ENCODE measurements at regions not wholly inside any gene's neighbourhood (a gene's known extent, or its start where the extent isn't known, plus 50 kb on each side); places are given as distances from the start of the nearest gene placed in this dataset.

GRCh38 chr5:120778491-120779484 lies 314.7 kb downstream of the PRR16 start:
- Histone ChIP-seq H3K4me1 (ENCODE audit: control insufficient read depth, insufficient read depth, low read length) (no peaks in the 10 kb centered on the region), H3K27ac (ENCODE audit: insufficient read depth, low read depth, low read length, poor library complexity, severe bottlenecking) (no peak overlapping the region), H3K36me3 (ENCODE audit: control insufficient read depth, insufficient read depth, low read length) (no peaks in the 10 kb centered on the region), H3K9me3 (ENCODE audit: control insufficient read depth, low read length) (no peaks in the 10 kb centered on the region), H3K4me3 (ENCODE audit: insufficient read depth, low read depth, low read length) (no peak overlapping the region), H3K27me3 (ENCODE audit: control insufficient read depth, insufficient read depth, low read length, poor library complexity, severe bottlenecking) (no peaks in the 10 kb centered on the region)
- 88% methylated on average over 7 of the region's 7 CpGs for WGBS, 2 experiments

GRCh38 chr5:120779674-120780073 lies 315.6 kb downstream of the PRR16 start:
- Histone ChIP-seq H3K9me3 (ENCODE audit: control insufficient read depth, low read length) (no peaks in the 10 kb centered on the region), H3K4me3 (ENCODE audit: insufficient read depth, low read depth, low read length) (no peak overlapping the region), H3K27me3 (ENCODE audit: control insufficient read depth, insufficient read depth, low read length, poor library complexity, severe bottlenecking) (no peaks in the 10 kb centered on the region), H3K36me3 (ENCODE audit: control insufficient read depth, insufficient read depth, low read length) (no peaks in the 10 kb centered on the region), H3K27ac (ENCODE audit: insufficient read depth, low read depth, low read length, poor library complexity, severe bottlenecking) (no peak overlapping the region), H3K4me1 (ENCODE audit: control insufficient read depth, insufficient read depth, low read length) (no peaks in the 10 kb centered on the region)
- 86 to 89% methylated on average over 2 of the region's 2 CpGs for WGBS, 2 experiments

GRCh38 chr5:120788481-120788880 lies 324.4 kb downstream of the PRR16 start:
- H3K9me3 ChIP-seq (ENCODE audit: control insufficient read depth, low read length) = no peaks in the 10 kb centered on the region
- H3K36me3 ChIP-seq (ENCODE audit: control insufficient read depth, insufficient read depth, low read length) = no peaks in the 10 kb centered on the region
- no peak overlapping the region for H3K27ac ChIP-seq (ENCODE audit: insufficient read depth, low read depth, low read length, poor library complexity, severe bottlenecking)
- H3K4me1 ChIP-seq (ENCODE audit: control insufficient read depth, insufficient read depth, low read length) = no peaks in the 10 kb centered on the region
- H3K27me3 ChIP-seq (ENCODE audit: control insufficient read depth, insufficient read depth, low read length, poor library complexity, severe bottlenecking) = no peaks in the 10 kb centered on the region
- H3K4me3 ChIP-seq (ENCODE audit: insufficient read depth, low read depth, low read length) = no peak overlapping the region
- WGBS, 2 experiments = 100% methylated on average over 1 of the region's 1 CpG; no CpG with 5 or more reads in 1 of the 2 experiments

GRCh38 chr5:120789918-120790317 lies 325.8 kb downstream of the PRR16 start:
- Histone ChIP-seq H3K36me3 (ENCODE audit: control insufficient read depth, insufficient read depth, low read length) (no peaks in the 10 kb centered on the region), H3K4me3 (ENCODE audit: insufficient read depth, low read depth, low read length) (no peak overlapping the region), H3K4me1 (ENCODE audit: control insufficient read depth, insufficient read depth, low read length) (no peaks in the 10 kb centered on the region), H3K9me3 (ENCODE audit: control insufficient read depth, low read length) (no peaks in the 10 kb centered on the region), H3K27me3 (ENCODE audit: control insufficient read depth, insufficient read depth, low read length, poor library complexity, severe bottlenecking) (no peaks in the 10 kb centered on the region), H3K27ac (ENCODE audit: insufficient read depth, low read depth, low read length, poor library complexity, severe bottlenecking) (no peak overlapping the region)
- 73 to 83% methylated on average over 2 of the region's 2 CpGs for WGBS, 2 experiments

GRCh38 chr5:120790339-120790738 lies 326.2 kb downstream of the PRR16 start:
- 86 to 100% methylated on average over 1 of the region's 1 CpG for WGBS, 2 experiments
- H3K27ac ChIP-seq (ENCODE audit: insufficient read depth, low read depth, low read length, poor library complexity, severe bottlenecking) = no peak overlapping the region
- no peaks in the 10 kb centered on the region for H3K9me3 ChIP-seq (ENCODE audit: control insufficient read depth, low read length)
- no peak overlapping the region for H3K4me3 ChIP-seq (ENCODE audit: insufficient read depth, low read depth, low read length)
- H3K27me3 ChIP-seq (ENCODE audit: control insufficient read depth, insufficient read depth, low read length, poor library complexity, severe bottlenecking) = no peaks in the 10 kb centered on the region
- H3K4me1 ChIP-seq (ENCODE audit: control insufficient read depth, insufficient read depth, low read length) = no peaks in the 10 kb centered on the region
- H3K36me3 ChIP-seq (ENCODE audit: control insufficient read depth, insufficient read depth, low read length) = no peaks in the 10 kb centered on the region

- no peaks in the 10 kb centered on the region for H3K27me3 ChIP-seq (ENCODE audit: control insufficient read depth, insufficient read depth, low read length, poor library complexity, severe bottlenecking)
- H3K36me3 ChIP-seq (ENCODE audit: control insufficient read depth, insufficient read depth, low read length) = no peaks in the 10 kb centered on the region
- H3K9me3 ChIP-seq (ENCODE audit: control insufficient read depth, low read length) = no peaks in the 10 kb centered on the region
- no peak overlapping the region for H3K27ac ChIP-seq (ENCODE audit: insufficient read depth, low read depth, low read length, poor library complexity, severe bottlenecking)
- H3K4me3 ChIP-seq (ENCODE audit: insufficient read depth, low read depth, low read length) = no peak overlapping the region
- no peaks in the 10 kb centered on the region for H3K4me1 ChIP-seq (ENCODE audit: control insufficient read depth, insufficient read depth, low read length)
- WGBS, 2 experiments = 87 to 96% methylated on average over 2 of the region's 2 CpGs
These were observed 328.4 kb downstream of the PRR16 start for GRCh38 chr5:120792477-120792876.

GRCh38 chr5:120794121-120794520 lies 330.0 kb downstream of the PRR16 start:
- Histone ChIP-seq H3K27ac (ENCODE audit: insufficient read depth, low read depth, low read length, poor library complexity, severe bottlenecking) (no peak overlapping the region), H3K9me3 (ENCODE audit: control insufficient read depth, low read length) (no peaks in the 10 kb centered on the region), H3K4me3 (ENCODE audit: insufficient read depth, low read depth, low read length) (no peak overlapping the region), H3K4me1 (ENCODE audit: control insufficient read depth, insufficient read depth, low read length) (no peaks in the 10 kb centered on the region), H3K36me3 (ENCODE audit: control insufficient read depth, insufficient read depth, low read length) (no peaks in the 10 kb centered on the region), H3K27me3 (ENCODE audit: control insufficient read depth, insufficient read depth, low read length, poor library complexity, severe bottlenecking) (no peaks in the 10 kb centered on the region)
- WGBS, 2 experiments = no CpG with 5 or more reads among the region's 1 CpG

- Histone ChIP-seq H3K27ac (ENCODE audit: insufficient read depth, low read depth, low read length, poor library complexity, severe bottlenecking) (no peak overlapping the region), H3K9me3 (ENCODE audit: control insufficient read depth, low read length) (no peaks in the 10 kb centered on the region), H3K27me3 (ENCODE audit: control insufficient read depth, insufficient read depth, low read length, poor library complexity, severe bottlenecking) (no peaks in the 10 kb centered on the region), H3K36me3 (ENCODE audit: control insufficient read depth, insufficient read depth, low read length) (no peaks in the 10 kb centered on the region), H3K4me1 (ENCODE audit: control insufficient read depth, insufficient read depth, low read length) (no peaks in the 10 kb centered on the region), H3K4me3 (ENCODE audit: insufficient read depth, low read depth, low read length) (no peak overlapping the region)
- 50% methylated on average over 1 of the region's 1 CpG; no CpG with 5 or more reads in 1 of the 2 experiments for WGBS, 2 experiments
These were observed 339.2 kb downstream of the PRR16 start for GRCh38 chr5:120803282-120803681.

- H3K4me1 ChIP-seq (ENCODE audit: control insufficient read depth, insufficient read depth, low read length) = no peaks in the 10 kb centered on the region
- 98 to 100% methylated on average over 1 to 2 of the region's 2 CpGs for WGBS, 2 experiments
- no peak overlapping the region for H3K4me3 ChIP-seq (ENCODE audit: insufficient read depth, low read depth, low read length)
- H3K27ac ChIP-seq (ENCODE audit: insufficient read depth, low read depth, low read length, poor library complexity, severe bottlenecking) = no peak overlapping the region
- H3K9me3 ChIP-seq (ENCODE audit: control insufficient read depth, low read length) = no peaks in the 10 kb centered on the region
- no peaks in the 10 kb centered on the region for H3K36me3 ChIP-seq (ENCODE audit: control insufficient read depth, insufficient read depth, low read length)
- no peaks in the 10 kb centered on the region for H3K27me3 ChIP-seq (ENCODE audit: control insufficient read depth, insufficient read depth, low read length, poor library complexity, severe bottlenecking)
These were observed 341.0 kb downstream of the PRR16 start for GRCh38 chr5:120805131-120805530.

- Histone ChIP-seq H3K27me3 (ENCODE audit: control insufficient read depth, insufficient read depth, low read length, poor library complexity, severe bottlenecking) (no peaks in the 10 kb centered on the region), H3K4me1 (ENCODE audit: control insufficient read depth, insufficient read depth, low read length) (no peaks in the 10 kb centered on the region), H3K9me3 (ENCODE audit: control insufficient read depth, low read length) (no peaks in the 10 kb centered on the region), H3K36me3 (ENCODE audit: control insufficient read depth, insufficient read depth, low read length) (no peaks in the 10 kb centered on the region), H3K4me3 (ENCODE audit: insufficient read depth, low read depth, low read length) (no peak overlapping the region), H3K27ac (ENCODE audit: insufficient read depth, low read depth, low read length, poor library complexity, severe bottlenecking) (no peak overlapping the region)
- 94 to 97% methylated on average over 2 of the region's 2 CpGs for WGBS, 2 experiments
These were observed 342.1 kb downstream of the PRR16 start for GRCh38 chr5:120806202-120806601.

Data from ectodermal cell (in vitro differentiated cells).